Type B pancreatic cell (in vitro differentiated cells): ENCODE measurements at regions not wholly inside any gene's neighbourhood (a gene's known extent, or its start where the extent isn't known, plus 50 kb on each side); places are given as distances from the start of the nearest gene placed in this dataset.
A peak's percentile ranks its signal among the peaks of the same experiment; 100 is the strongest.

Source experiments
- DNase-seq: peaks from one replicate; pipeline ENCODE4 v3.0.0; 2021; ENCODE audit warnings: mixed read lengths; ENCODE audit not compliant: unreplicated experiment; ENCODE audit errors: extremely low spot score
- H3K27ac Mint-ChIP-seq: 2 replicates; pipeline ENCODE4 v1.8.0; 2021; ENCODE audit warnings: mild to moderate bottlenecking, mixed read lengths
- H3K27me3 Mint-ChIP-seq: 2 replicates; pipeline ENCODE4 v1.8.0; 2021; ENCODE audit warnings: mixed read lengths
- H3K36me3 Mint-ChIP-seq: 2 replicates; pipeline ENCODE4 v1.8.0; 2021; ENCODE audit warnings: mixed read lengths
- H3K4me1 Mint-ChIP-seq: one replicate; pipeline ENCODE4 v1.8.0; 2021; ENCODE audit warnings: mixed read lengths; ENCODE audit not compliant: unreplicated experiment
- H3K4me3 Mint-ChIP-seq: 2 replicates; pipeline ENCODE4 v1.8.0; 2021; ENCODE audit warnings: mild to moderate bottlenecking, mixed read lengths
- H3K9me3 Mint-ChIP-seq: 2 replicates; pipeline ENCODE4 v1.8.0; 2021; ENCODE audit warnings: mixed read lengths
- TF ChIP-seq, protein P1 (sequence below): fragments of 200-600 bp; sonication (generic); conservative IDR thresholded peaks from 2 replicates; pipeline ENCODE4 v1.5.0; 2021; ENCODE audit warnings: antibody characterized with exemption, mild to moderate bottlenecking

DNA sequence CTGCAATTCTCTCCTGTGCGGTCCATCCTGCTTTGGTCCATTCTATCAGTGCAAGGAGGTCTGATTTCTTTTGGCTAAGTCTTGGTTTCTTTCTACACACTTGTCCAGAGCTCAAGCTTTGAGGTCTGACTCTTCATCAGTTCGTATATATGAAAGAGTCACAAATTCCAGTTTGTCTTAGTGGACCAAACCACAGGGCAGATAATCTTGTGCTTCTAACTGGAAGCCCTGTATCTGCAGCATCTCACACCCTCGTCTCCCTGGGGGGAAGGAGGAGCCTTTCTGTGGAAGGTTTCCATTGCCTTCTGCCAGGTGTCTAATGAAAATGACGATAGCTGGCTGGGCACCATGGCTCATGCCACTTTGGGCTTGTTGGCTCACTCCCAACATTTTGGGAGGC lies 148.5 kb downstream of the SPP2 start:
- TF ChIP-seq, protein P1, sequence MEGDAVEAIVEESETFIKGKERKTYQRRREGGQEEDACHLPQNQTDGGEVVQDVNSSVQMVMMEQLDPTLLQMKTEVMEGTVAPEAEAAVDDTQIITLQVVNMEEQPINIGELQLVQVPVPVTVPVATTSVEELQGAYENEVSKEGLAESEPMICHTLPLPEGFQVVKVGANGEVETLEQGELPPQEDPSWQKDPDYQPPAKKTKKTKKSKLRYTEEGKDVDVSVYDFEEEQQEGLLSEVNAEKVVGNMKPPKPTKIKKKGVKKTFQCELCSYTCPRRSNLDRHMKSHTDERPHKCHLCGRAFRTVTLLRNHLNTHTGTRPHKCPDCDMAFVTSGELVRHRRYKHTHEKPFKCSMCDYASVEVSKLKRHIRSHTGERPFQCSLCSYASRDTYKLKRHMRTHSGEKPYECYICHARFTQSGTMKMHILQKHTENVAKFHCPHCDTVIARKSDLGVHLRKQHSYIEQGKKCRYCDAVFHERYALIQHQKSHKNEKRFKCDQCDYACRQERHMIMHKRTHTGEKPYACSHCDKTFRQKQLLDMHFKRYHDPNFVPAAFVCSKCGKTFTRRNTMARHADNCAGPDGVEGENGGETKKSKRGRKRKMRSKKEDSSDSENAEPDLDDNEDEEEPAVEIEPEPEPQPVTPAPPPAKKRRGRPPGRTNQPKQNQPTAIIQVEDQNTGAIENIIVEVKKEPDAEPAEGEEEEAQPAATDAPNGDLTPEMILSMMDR = no peak
- Mint-ChIP-seq H3K9me3 (no peaks in the 10 kb centered on the region), H3K27me3 (no peaks in the 10 kb centered on the region), H3K27ac (no peak overlapping the region), H3K36me3 (no peaks in the 10 kb centered on the region), H3K4me3 (no peak overlapping the region), H3K4me1 (peaks cover 3% of the 10 kb centered on the region)
- DNase-seq = no peak

DNA sequence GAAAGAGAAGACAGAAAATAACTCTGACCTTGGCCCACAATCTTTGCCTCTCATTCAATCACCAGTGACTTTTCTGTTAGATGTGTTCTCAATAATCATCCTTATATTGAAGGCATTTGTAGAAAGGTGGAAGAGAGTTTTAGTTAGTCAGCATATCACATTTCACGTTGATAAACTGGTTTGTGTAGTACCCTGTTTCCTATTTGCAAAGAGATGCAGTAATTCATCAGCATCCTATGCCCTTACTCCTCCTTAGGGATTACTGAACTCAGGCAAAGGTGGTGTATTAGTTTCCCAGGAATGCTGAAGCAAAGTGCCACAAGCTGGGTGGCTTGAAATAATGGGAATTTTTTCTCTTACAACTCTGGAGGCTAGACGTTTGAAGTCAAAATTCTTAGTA lies 145.0 kb downstream of the SPP2 start:
- H3K9me3 Mint-ChIP-seq = no peaks in the 10 kb centered on the region
- peaks cover 5% of the 10 kb centered on the region for H3K4me1 Mint-ChIP-seq
- TF ChIP-seq, protein P1 = no peak
- DNase-seq = no peak
- H3K36me3 Mint-ChIP-seq = no peaks in the 10 kb centered on the region
- no peaks in the 10 kb centered on the region for H3K27me3 Mint-ChIP-seq
- no peak overlapping the region for H3K27ac Mint-ChIP-seq
- H3K4me3 Mint-ChIP-seq = no peak overlapping the region

DNA sequence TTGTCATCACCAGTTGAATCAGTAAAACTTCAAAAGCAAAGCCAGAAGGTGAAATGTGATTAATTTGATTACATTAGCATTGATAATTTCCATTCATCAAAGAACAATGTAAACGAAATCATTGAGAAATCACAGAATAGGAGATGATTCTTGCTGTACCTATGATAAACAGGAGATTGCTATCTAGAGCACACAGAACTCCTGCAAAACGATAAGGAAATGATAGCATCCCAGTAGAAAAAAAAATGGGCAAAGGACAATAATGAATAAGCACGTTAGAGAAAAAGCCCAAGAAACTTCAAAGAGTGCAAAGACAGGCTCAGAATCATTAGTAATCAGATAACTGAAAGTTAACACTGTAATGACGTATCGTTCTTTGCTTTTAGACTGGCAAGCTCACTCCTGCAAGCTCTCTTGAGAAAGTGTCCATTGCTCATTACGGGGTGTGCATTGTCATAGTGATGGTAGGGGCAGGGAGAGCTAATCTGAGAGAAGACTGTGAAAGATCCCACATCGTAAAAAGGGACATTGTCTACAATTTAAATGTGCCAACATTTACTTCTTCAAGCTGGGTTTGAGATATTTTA lies 143.6 kb downstream of the SPP2 start:
- Mint-ChIP-seq H3K36me3 (no peaks in the 10 kb centered on the region), H3K27me3 (no peaks in the 10 kb centered on the region), H3K4me3 (no peak overlapping the region), H3K4me1 (peaks cover 5% of the 10 kb centered on the region), H3K9me3 (no peaks in the 10 kb centered on the region), H3K27ac (no peak overlapping the region)
- TF ChIP-seq, protein P1 = no peak
- no peak for DNase-seq

DNA sequence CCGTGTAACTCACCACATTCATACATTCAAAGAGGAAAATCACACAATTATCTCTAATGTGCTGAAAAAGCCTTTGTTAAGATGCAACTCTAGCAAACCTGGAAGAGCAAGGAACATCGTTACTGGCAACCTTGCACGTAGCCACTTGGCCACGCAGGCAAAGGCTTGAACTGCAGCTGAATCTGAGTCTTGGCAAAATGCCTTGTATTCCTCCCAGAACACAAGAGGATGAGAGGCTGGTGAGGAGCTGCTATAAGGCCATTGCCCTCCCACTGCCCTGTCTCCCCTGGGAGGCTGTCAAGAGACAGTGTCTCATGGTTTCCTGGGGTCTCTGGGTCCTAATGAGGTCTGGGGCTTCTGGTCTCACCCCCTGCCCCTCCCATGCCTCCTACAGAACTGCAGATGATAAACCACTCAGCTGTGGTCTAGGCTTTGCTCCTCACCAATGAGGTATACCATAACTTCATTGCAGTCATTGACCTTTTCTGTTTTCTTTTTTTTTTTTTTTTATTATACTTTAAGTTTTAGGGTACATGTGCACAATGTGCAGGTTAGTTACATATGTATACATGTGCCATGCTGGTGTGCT lies 141.4 kb downstream of the SPP2 start:
- H3K27ac Mint-ChIP-seq = no peak overlapping the region
- no peaks in the 10 kb centered on the region for H3K9me3 Mint-ChIP-seq
- TF ChIP-seq, protein P1 = peak; percentile 38
- H3K27me3 Mint-ChIP-seq = no peaks in the 10 kb centered on the region
- peaks cover 5% of the 10 kb centered on the region for H3K4me1 Mint-ChIP-seq
- no peaks in the 10 kb centered on the region for H3K36me3 Mint-ChIP-seq
- no peak for DNase-seq
- H3K4me3 Mint-ChIP-seq = no peak overlapping the region

DNA sequence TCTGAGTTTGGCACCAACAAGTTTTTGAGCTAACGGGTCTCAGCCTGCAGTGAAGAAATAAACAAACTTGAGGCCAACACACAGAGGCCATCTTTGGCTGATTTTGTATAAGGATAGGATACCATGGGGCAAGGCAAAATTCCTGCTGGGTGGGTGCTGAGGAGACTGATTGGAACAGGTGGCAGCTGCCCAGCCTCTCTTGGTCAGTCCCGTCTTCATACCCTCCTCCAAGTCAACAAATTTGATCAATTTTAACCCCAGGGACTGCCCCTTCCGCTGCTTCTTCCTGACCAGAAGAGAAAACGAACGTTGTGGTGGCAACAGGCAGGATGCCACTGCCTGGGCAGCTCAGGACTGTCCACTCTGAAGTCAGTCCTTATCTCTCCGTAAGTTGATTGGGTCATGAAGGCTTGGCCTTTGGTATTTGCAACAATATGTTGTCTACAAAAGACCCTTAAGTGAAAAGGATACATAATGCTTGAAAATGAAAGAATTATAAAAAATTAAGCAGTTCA lies 139.3 kb downstream of the SPP2 start:
- no peaks in the 10 kb centered on the region for H3K36me3 Mint-ChIP-seq
- H3K4me1 Mint-ChIP-seq = peaks cover 5% of the 10 kb centered on the region
- H3K4me3 Mint-ChIP-seq = no peak overlapping the region
- no peak for DNase-seq
- no peak overlapping the region for H3K27ac Mint-ChIP-seq
- no peaks in the 10 kb centered on the region for H3K9me3 Mint-ChIP-seq
- TF ChIP-seq, protein P1 = no peak
- no peaks in the 10 kb centered on the region for H3K27me3 Mint-ChIP-seq
